ENCODE measurements at regions not wholly inside any gene's neighbourhood (a gene's known extent, or its start where the extent isn't known, plus 50 kb on each side); places are given as distances from the start of the nearest gene placed in this dataset.
"Not testable (repeated sequence)": the region's sequence is repeated elsewhere in the genome, so short reads cannot be mapped to it uniquely, and the experiment has no call there.

GRCh38 chr1:157368941-157369340 lies 183.4 kb downstream of the FCRL5 start:
- not testable (repeated sequence) for DNase-seq (ENCODE audit: low spot score)

GRCh38 chr1:157368363-157368762 lies 184.0 kb downstream of the FCRL5 start:
- DNase-seq (ENCODE audit: low spot score): no peak

- DNase-seq (ENCODE audit: low spot score): no peak
Measured at GRCh38 chr1:157367870-157368269, 184.4 kb downstream of the FCRL5 start.

- no peak for DNase-seq (ENCODE audit: low spot score)
Measured at GRCh38 chr1:157367091-157367739, 185.1 kb downstream of the FCRL5 start.

- no peak for DNase-seq (ENCODE audit: low spot score)
Measured at GRCh38 chr1:157364612-157365011, 187.7 kb downstream of the FCRL5 start.

- no peak for DNase-seq (ENCODE audit: low spot score)
Measured at GRCh38 chr1:157363660-157364140, 188.6 kb downstream of the FCRL5 start.

- no peak for DNase-seq (ENCODE audit: low spot score)
Measured at GRCh38 chr1:157360023-157360390, 192.3 kb downstream of the FCRL5 start.

- DNase-seq (ENCODE audit: low spot score): no peak
Measured at GRCh38 chr1:157359314-157360022, 192.8 kb downstream of the FCRL5 start.

GRCh38 chr1:157357111-157357510 lies 195.2 kb downstream of the FCRL5 start:
- DNase-seq (ENCODE audit: low spot score): no peak

- DNase-seq (ENCODE audit: low spot score): no peak
Measured at GRCh38 chr1:157356601-157357000, 195.7 kb downstream of the FCRL5 start.

- DNase-seq (ENCODE audit: low spot score): no peak
Measured at GRCh38 chr1:157353546-157353945, 198.8 kb downstream of the FCRL5 start.

- DNase-seq (ENCODE audit: low spot score): no peak
Measured at GRCh38 chr1:157352817-157353408, 199.4 kb downstream of the FCRL5 start.

- DNase-seq (ENCODE audit: low spot score): no peak
Measured at GRCh38 chr1:157352216-157352615, 200.1 kb downstream of the FCRL5 start.

- not testable (repeated sequence) for DNase-seq (ENCODE audit: low spot score)
Measured at GRCh38 chr1:157351800-157352199, 200.5 kb downstream of the FCRL5 start.

- no peak for DNase-seq (ENCODE audit: low spot score)
Measured at GRCh38 chr1:157348538-157349480, 203.5 kb downstream of the FCRL5 start.

- DNase-seq (ENCODE audit: low spot score): no peak
Measured at GRCh38 chr1:157347506-157347905, 204.8 kb downstream of the FCRL5 start.

GRCh38 chr1:157337785-157338184 lies 199.6 kb upstream of the ETV3 start:
- DNase-seq (ENCODE audit: low spot score): not testable (repeated sequence)

GRCh38 chr1:157335056-157335455 lies 196.9 kb upstream of the ETV3 start:
- no peak for DNase-seq (ENCODE audit: low spot score)

GRCh38 chr1:157334041-157334440 lies 195.8 kb upstream of the ETV3 start:
- no peak for DNase-seq (ENCODE audit: low spot score)

- not testable (repeated sequence) for DNase-seq (ENCODE audit: low spot score)
Measured at GRCh38 chr1:157330177-157330576, 192.0 kb upstream of the ETV3 start.

- not testable (repeated sequence) for DNase-seq (ENCODE audit: low spot score)
Measured at GRCh38 chr1:157328120-157328519, 189.9 kb upstream of the ETV3 start.
